ENCODE measurements at regions not wholly inside any gene's neighbourhood (a gene's known extent, or its start where the extent isn't known, plus 50 kb on each side); places are given as distances from the start of the nearest gene placed in this dataset.
"Not testable (repeated sequence)": the region's sequence is repeated elsewhere in the genome, so short reads cannot be mapped to it uniquely, and the experiment has no call there.

DNA sequence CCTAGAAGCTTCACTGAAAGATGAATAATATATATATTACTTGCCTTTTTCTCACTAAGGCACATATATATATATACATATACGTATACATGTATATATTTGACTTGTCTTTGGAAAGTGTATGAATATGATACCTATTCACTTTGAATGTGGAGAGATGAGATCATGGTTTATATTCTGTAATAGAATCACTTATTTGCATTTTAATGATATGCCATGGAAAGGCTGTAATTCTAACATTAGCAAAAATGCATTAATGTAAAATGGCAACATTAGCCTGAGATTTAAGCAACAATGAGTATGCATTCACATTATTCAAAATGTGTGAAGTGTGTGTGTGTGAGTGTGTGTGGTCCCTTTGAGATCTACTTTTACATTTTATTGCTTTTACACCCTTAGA is 54.5 kb upstream of the PRKD1 start:
- no peak overlapping the region for H3K4me3 ChIP-seq
- H3K9ac ChIP-seq, result no peak overlapping the region
- TF ChIP-seq Cebpa-rat (IDR thresholded peaks at IDR 0.05), result no peak
- H3K27ac ChIP-seq, result no peak overlapping the region
- H4K20me1 ChIP-seq, result no peaks in the 10 kb centered on the region
- H3K9me3 ChIP-seq (replicated peaks in 1 of 11), result no peaks in the 10 kb centered on the region
- no peaks in the 10 kb centered on the region for H3K36me3 ChIP-seq
- no peaks in the 10 kb centered on the region for H3K4me1 ChIP-seq
- no peaks in the 10 kb centered on the region for H3K27me3 ChIP-seq
- no peak overlapping the region for H3K4me2 ChIP-seq

DNA sequence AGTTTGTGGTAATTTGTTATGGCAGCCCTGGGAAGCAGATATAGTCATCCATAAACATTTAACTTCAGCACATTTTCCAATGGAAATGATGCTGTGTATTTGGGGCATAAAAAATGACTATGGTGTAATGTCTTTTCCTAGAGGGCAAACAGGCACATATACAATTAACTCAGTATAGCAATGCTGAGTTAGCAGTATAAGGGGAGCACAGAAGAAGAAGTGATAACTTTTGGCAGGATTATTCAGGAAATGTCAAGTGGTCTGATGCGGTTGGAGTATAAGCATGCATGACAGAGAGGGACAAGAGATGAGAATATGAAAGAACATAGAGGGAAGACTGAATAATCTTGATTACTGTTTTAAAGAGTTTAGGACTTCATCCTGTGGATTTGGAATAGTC is 55.3 kb upstream of the PRKD1 start:
- H3K27me3 ChIP-seq, result no peaks in the 10 kb centered on the region
- H3K27ac ChIP-seq, result no peak overlapping the region

DNA sequence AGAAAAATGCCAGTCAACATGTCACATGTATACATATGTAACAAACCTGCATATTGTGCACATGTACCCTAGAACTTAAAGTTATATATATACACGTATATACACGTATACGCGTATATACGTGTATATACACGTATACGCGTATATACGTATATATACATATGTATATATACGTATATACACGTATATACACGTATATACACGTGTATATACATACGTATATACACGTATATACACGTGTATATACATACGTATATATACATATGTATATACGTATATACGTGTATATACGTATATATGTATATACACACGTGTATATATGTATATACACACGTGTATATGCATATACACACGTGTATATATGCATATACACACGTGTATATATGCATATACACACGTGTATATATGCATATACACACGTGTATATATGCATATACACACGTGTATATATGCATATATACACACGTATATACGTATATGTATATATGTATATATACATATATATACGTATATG is 62.8 kb upstream of the PRKD1 start:
- H3K4me3 ChIP-seq; H3K36me3 ChIP-seq; H3K9ac ChIP-seq; H4K20me1 ChIP-seq; H3K4me2 ChIP-seq; H3K4me1 ChIP-seq; H3K27ac ChIP-seq; H3K27me3 ChIP-seq; H3K9me3 ChIP-seq (replicated peaks in 1 of 11): not testable (repeated sequence)

More for the DNA sequence above, 55.3 kb upstream of the PRKD1 start:
- Histone ChIP-seq H3K9ac (no peak overlapping the region), H4K20me1 (no peaks in the 10 kb centered on the region), H3K4me2 (no peak overlapping the region), H3K36me3 (no peaks in the 10 kb centered on the region), H3K9me3 (replicated peaks in 1 of 11) (no peaks in the 10 kb centered on the region), H3K4me1 (no peaks in the 10 kb centered on the region), H3K4me3 (no peak overlapping the region)
- TF ChIP-seq Cebpa-rat (IDR thresholded peaks at IDR 0.05), result no peak

- Histone ChIP-seq H3K4me3 (no peak overlapping the region), H3K36me3 (no peaks in the 10 kb centered on the region), H3K4me1 (no peaks in the 10 kb centered on the region), H4K20me1 (no peaks in the 10 kb centered on the region), H3K9me3 (replicated peaks in 1 of 11) (no peaks in the 10 kb centered on the region), H3K27ac (no peak overlapping the region), H3K9ac (no peak overlapping the region), H3K27me3 (no peaks in the 10 kb centered on the region), H3K4me2 (no peak overlapping the region)
- no peak for TF ChIP-seq Cebpa-rat (IDR thresholded peaks at IDR 0.05)
Measured at GRCh38 chr14:29990993-29991392, 63.3 kb upstream of the PRKD1 start.

DNA sequence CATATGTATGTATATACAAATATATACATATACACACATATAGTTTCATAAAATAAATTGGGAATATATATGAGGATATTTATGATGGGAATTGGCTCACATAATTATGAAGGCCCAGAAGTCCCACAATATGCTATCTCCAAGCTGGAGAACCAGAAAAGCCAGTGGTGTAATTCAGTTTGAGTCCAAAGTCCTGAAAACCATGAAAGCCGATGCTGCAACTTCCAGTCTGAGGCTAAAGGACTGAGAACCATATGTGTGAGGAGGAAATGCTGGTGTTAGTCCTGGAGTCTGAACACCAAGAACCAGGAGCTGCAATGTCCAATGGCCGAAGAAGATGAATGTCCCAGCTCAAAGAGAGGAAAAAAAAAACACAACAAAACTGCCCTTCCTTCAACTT is 65.5 kb upstream of the PRKD1 start:
- no peak overlapping the region for H3K4me3 ChIP-seq
- H3K27me3 ChIP-seq, result no peaks in the 10 kb centered on the region
- no peaks in the 10 kb centered on the region for H3K9me3 ChIP-seq (replicated peaks in 1 of 11)
- no peak overlapping the region for H3K27ac ChIP-seq
- H3K36me3 ChIP-seq, result no peaks in the 10 kb centered on the region
- no peak overlapping the region for H3K9ac ChIP-seq
- no peaks in the 10 kb centered on the region for H4K20me1 ChIP-seq
- no peak overlapping the region for H3K4me2 ChIP-seq
- no peaks in the 10 kb centered on the region for H3K4me1 ChIP-seq
- TF ChIP-seq Cebpa-rat (IDR thresholded peaks at IDR 0.05), result no peak

DNA sequence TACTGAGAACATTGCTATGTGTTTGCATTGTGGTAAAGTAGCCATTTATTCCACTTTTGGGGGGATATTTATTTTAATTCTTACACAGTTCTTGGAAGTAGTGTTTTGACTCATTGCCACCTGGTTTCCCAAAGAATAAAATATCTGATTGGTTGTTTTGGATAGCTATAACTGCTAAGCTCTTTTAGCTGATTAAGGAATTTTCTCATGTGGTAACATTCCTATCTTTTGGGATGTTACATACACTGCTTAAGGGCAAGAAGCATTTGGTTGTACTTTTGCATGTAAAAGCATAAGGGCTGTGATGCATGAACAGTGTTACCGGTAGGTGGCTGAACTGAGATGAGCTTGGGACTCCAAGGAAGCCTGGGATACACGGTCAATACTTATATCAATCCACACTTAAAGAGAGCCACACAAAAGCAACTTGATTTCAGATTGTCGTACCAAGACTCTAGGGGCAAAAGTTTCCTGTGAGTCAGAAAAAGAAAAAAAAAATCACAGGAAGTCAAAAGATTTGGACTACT is 71.4 kb upstream of the PRKD1 start:
- Histone ChIP-seq H3K36me3 (no peaks in the 10 kb centered on the region), H3K4me2 (no peak overlapping the region), H3K9me3 (replicated peaks in 1 of 11) (no peaks in the 10 kb centered on the region), H3K9ac (no peak overlapping the region), H3K4me1 (no peaks in the 10 kb centered on the region), H4K20me1 (no peaks in the 10 kb centered on the region), H3K27ac (no peak overlapping the region), H3K27me3 (no peaks in the 10 kb centered on the region), H3K4me3 (no peak overlapping the region)
- TF ChIP-seq Cebpa-rat (IDR thresholded peaks at IDR 0.05), result no peak

DNA sequence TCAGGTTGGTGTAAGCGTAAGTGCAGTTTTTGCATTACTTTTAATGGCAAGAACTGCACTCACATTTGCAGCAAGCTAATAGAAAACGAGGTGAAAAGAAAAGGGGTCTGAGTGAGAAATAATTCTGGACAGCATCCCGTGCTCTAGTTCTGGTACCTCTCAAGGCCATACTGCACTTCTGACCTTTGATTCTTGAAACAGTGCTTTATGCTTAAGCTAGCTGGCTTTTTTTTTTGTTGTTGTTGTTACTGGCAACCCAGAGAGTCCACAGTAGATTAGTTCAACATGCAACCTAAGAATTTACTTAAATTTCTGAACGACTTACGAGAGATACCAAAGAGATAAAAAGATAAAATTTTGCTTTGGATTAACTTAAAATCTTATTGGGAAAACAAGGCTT is 75.2 kb upstream of the PRKD1 start:
- H3K9me3 ChIP-seq (replicated peaks in 1 of 11), result no peaks in the 10 kb centered on the region
- H3K36me3 ChIP-seq, result no peaks in the 10 kb centered on the region
- no peak overlapping the region for H3K4me3 ChIP-seq
- no peak overlapping the region for H3K9ac ChIP-seq
- no peak overlapping the region for H3K4me2 ChIP-seq
- H4K20me1 ChIP-seq, result no peaks in the 10 kb centered on the region
- no peaks in the 10 kb centered on the region for H3K27me3 ChIP-seq
- H3K4me1 ChIP-seq, result no peaks in the 10 kb centered on the region
- no peak for TF ChIP-seq Cebpa-rat (IDR thresholded peaks at IDR 0.05)
- H3K27ac ChIP-seq, result no peak overlapping the region

GRCh38 chr14:30005114-30005808 is 77.6 kb upstream of the PRKD1 start:
- Histone ChIP-seq H3K27me3 (no peaks in the 10 kb centered on the region), H3K9me3 (replicated peaks in 1 of 11) (no peaks in the 10 kb centered on the region), H4K20me1 (no peaks in the 10 kb centered on the region), H3K9ac (no peak overlapping the region), H3K4me1 (no peaks in the 10 kb centered on the region), H3K4me2 (no peak overlapping the region), H3K27ac (no peak overlapping the region), H3K4me3 (no peak overlapping the region), H3K36me3 (no peaks in the 10 kb centered on the region)
- TF ChIP-seq Cebpa-rat (IDR thresholded peaks at IDR 0.05), result no peak

- Histone ChIP-seq H3K4me3 (no peak overlapping the region), H3K9ac (no peak overlapping the region)
Measured at GRCh38 chr14:30006695-30007094, 79.0 kb upstream of the PRKD1 start.

GRCh38 chr14:30015489-30015888 is 87.8 kb upstream of the PRKD1 start:
- Histone ChIP-seq H3K27ac (no peak overlapping the region), H3K36me3 (no peaks in the 10 kb centered on the region), H3K4me2 (no peak overlapping the region), H4K20me1 (no peaks in the 10 kb centered on the region), H3K27me3 (no peaks in the 10 kb centered on the region), H3K4me3 (no peak overlapping the region), H3K4me1 (no peaks in the 10 kb centered on the region), H3K9ac (no peak overlapping the region), H3K9me3 (replicated peaks in 1 of 11) (no peaks in the 10 kb centered on the region)
- no peak for TF ChIP-seq Cebpa-rat (IDR thresholded peaks at IDR 0.05)

More at GRCh38 chr14:30006695-30007094, 79.0 kb upstream of the PRKD1 start:
- H4K20me1 ChIP-seq, result no peaks in the 10 kb centered on the region
- H3K9me3 ChIP-seq (replicated peaks in 1 of 11), result no peaks in the 10 kb centered on the region
- no peak overlapping the region for H3K4me2 ChIP-seq
- no peaks in the 10 kb centered on the region for H3K36me3 ChIP-seq
- no peaks in the 10 kb centered on the region for H3K4me1 ChIP-seq
- no peak for TF ChIP-seq Cebpa-rat (IDR thresholded peaks at IDR 0.05)
- no peak overlapping the region for H3K27ac ChIP-seq
- no peaks in the 10 kb centered on the region for H3K27me3 ChIP-seq

Measured in BLaER1 treated with 17β-estradiol and CSF1 and Interleukin-3, amounts not matched to agents 10 nM and 100 nM (cell line).